Right renal cortex interstitium (tissue), 3 donors: ENCODE measurements at regions not wholly inside any gene's neighbourhood (a gene's known extent, or its start where the extent isn't known, plus 50 kb on each side); places are given as distances from the start of the nearest gene placed in this dataset.
"Not testable (repeated sequence)": the region's sequence is repeated elsewhere in the genome, so short reads cannot be mapped to it uniquely, and the experiment has no call there.

Experiments used
- DNase-seq, 3 donors: peaks; one replicate each; pipeline ENCODE4 v3.0.0-alpha.2; 2013; ENCODE audit warnings: low read depth in 3 of 3, low spot score in 2 of 3

- DNase-seq = no peak
These were observed 65.5 kb upstream of the OSMR start for GRCh38 chr5:38780316-38780715.

- no peak for DNase-seq
These were observed 64.9 kb upstream of the OSMR start for GRCh38 chr5:38780945-38781344.

DNA sequence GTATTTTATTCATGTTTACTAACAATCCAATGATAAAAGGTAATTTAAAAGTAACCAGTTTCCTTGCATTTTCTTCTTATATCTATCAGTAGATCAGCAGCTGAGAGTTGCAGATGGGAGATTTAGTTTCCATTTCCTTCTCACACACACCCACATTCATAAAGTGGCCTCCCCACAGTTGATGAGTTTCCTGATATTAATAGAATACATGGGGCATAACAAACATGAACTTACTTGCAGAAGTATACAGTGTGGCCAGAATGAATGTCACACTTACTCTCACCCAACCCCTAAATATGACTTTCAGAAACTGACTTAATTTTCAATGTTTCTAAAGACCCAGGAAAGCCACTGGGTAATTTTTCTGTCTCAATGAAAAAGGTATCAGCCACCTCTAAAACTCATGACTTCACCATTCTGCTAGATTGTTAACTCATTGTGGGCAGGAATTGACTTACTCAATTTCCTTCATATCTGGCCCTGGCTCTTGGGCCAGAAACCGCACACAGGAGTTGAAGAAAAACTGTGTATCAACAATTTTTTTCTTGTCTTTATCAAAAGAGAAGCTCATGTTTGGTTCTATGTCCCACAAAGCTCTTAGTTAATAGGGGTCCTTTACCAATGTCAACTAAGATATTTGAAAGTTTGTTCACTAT is 63.5 kb upstream of the OSMR start:
- DNase-seq = no peak

DNA sequence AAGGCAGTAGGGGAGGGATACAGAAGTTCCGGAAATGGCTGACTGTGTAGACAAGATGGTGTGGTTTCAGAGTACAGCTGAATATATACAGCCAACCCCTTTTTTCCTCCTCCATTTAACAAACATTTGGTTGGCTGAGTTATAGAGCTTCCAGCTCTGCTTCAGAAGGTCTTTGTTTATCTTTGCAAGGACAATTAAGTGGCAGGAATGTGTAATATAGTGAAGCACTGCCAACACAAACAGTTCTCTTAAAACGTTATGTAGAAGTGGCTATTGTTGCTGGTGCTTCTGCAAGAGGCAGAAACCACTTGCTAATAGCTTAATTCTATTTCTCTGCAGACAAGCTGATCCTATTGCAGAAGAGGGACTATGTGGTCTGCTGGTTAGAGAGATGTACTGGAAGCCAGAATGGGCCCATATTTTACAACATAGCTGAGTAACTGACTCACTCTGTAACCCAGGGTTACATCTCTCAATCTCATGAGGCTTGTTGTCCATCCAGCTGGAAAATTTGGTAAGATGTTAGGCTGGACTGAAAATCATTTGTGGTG is 62.7 kb upstream of the OSMR start:
- DNase-seq = peak in 2 of 3 donors; percentile 70 to 83

GRCh38 chr5:38789134-38789533 is 56.7 kb upstream of the OSMR start:
- DNase-seq = no peak

- no peak for DNase-seq
These were observed 56.0 kb upstream of the OSMR start for GRCh38 chr5:38789777-38790176.

DNA sequence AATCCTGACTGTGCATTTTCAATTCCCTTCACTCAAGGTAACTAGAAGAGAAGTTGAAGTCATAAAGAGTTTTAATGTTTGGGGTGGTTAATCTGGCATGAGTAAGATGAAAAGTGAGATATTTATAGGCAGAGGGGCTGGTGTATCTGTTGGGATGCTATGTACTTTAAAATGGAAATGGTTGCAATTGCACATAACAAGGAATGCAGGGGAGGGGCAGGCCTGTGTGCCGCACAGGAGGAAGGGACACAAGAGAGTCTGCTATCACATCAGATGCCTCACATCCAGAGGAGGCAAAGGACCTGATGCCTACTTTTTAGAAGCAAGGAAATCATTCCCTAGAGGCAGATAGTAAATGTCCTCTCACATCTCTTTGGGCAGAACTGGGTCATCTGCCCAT is 55.5 kb upstream of the OSMR start:
- DNase-seq = no peak

GRCh38 chr5:38790891-38791290 is 54.9 kb upstream of the OSMR start:
- DNase-seq = no peak

DNA sequence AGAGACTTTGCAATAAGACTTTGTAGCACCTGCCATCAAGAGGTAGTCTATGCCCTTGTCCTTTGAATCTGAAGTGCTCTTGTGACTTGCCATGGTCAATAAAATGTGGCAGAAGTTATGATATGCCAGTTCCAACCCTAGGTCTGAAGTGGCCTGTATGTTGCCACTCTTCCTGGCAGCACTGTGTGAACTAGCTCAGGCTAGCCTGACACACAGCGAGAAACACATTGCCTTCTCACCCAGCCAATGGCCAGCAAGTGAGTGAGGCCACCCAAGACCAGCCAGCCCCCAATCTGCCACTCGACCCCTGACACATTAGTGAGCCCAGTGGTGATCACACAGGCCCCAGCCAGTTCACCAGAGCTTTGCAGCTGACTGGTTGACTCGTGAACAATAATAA is 52.7 kb upstream of the OSMR start:
- no peak for DNase-seq

DNA sequence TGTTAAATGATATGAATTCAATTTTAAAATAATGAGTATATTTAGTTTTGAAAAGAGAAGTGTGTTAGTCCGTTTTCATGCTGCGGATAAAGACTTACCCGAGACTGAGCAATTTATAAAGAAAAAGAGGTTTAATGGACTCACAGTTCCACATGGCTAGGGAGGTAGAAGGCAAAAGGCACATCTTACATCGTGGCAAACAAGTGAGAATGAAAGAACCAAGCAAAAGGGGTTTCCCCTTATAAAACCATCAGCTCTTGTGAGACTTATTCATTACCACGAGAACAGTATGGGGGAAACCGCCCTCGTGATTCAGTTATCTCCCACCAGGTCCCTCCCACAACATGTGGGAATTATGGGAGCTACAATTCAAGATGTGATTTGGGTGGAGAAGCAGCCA is 51.8 kb upstream of the OSMR start:
- not testable (repeated sequence) for DNase-seq

- no peak for DNase-seq
These were observed 50.8 kb upstream of the OSMR start for GRCh38 chr5:38794986-38795385.

DNA sequence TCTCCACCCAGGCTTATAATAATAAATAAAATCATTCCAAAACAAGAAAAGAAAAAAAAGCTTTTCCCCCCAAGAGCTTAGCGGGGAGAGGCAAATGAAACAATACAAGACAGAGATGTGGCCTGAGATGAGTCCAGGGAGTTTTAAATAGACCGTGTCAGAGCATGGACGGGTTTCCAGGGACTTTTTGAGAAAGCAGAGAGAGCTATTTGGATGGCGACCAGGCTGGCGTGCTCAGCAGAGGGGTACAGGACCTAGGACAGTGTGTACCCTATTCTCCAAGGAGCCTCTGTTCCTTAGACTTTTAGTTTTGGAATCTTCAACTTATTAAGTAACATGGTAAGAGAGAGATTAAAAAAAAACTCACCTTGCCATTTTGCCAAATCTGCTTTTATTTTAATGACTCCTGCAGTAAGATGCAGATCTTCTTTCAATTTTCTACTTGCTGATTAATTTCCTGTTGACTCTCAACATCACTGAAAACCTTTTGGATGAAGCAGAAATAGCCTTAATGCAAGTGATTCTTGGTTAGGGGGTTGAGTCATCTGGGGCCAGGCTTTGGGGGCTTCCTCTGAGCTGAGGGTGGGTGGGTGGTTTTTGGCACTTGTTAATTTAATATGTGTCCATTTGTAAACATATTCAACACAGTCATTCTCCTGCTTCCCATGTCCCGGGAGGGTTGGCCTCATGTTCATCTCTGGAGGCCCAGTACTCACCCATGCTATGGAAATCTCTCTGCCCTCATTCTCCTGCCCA is 49.6 kb upstream of the OSMR start:
- DNase-seq = no peak
